ENCODE measurements at regions not wholly inside any gene's neighbourhood (a gene's known extent, or its start where the extent isn't known, plus 50 kb on each side); places are given as distances from the start of the nearest gene placed in this dataset.

DNA sequence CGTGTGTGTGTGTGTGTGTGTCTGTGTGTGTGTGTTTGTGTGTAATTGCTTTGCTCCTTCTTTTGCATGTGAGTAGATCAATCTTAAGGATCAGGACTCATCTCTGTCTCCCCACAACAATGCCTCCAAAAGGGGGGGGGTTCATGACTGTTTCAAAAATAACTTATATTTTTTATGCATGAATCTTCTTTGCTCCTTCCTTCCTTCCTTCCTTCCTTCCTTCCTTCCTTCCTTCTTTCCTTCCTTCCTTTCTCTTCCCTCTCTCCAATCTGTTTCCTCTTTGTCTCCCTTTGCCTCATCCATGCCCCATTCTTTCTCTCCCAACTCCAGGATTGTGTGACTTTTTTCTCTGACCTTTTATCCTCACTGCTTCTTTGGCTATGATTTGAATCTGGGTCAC is 126.4 kb upstream of the OSMR start:
- DNase-seq (ENCODE audit: low spot score), result no peak

DNA sequence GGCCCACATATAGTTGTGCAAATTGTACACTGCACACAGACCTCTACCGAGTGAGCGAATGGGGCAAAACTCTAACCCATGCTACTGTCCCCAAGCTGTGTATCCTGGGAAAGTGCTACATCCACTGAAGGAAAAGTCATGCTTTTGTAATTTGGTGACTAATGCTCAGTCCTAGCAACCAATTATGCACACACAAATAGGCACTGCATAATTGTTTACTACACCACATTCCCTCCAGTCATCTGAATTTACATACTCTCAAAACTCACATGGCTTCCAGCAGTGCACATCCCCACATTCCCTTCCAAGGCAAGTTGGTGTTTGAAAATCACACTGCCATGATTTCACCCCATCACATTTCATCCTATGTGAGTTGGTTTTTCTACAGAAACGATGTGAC is 125.9 kb upstream of the OSMR start:
- no peak for DNase-seq (ENCODE audit: low spot score)

DNA sequence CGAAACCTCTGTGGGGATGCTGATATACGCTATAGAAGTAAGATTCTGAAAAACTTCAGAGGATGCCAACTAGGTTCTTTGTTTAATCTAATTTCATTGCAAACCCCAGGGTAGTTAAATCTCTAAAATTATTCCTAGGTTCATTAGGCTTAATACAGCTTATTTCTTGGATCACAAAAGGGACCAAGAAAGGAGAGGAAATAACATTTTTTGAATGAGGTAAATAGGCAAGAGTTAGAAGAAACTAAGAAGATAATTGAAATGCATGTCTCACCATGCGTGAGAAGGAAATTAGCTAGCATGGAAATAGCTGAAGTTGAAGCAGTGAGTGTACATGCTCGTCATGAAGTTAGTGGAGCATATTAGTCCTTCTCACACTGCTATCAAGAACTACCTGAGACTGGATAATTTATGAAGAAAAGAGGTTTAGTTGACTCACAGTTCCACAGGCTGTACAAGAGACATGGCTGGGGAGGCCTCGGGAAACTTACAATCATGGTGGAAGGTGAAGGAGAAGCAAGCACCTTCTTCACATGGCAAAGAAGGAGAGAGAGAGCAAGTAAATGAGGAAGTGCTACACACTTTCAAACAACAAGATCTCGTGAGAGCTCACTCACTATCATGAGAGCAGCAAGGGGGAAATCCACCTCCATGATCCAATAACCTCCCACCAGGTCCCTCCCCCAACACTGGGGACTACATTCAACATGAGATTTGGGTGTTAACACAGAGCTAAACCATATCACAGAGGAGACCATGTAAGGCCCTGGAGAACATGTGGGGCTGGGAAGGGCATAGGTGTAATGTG is 125.1 kb upstream of the OSMR start:
- no peak for DNase-seq (ENCODE audit: low spot score)

DNA sequence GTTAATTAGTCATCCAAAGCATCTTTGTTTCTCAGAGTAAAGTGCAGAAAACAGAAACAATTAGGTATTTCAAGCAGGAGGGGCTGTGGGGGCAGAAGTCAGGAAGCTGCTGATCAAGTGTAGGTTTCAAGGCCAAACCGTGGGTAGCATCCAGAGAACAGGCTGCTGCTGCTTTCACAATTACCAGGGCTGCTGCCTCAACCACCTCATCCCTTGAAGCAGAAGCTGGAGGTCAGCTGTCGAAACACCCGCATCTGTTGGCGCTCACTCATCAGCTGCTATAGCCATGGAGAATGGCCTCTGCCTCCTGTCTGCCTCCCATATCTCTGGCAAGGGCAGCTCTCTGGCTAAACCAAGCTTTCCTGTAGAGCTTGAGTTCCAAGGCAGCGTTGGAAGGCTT is 122.9 kb upstream of the OSMR start:
- no peak for DNase-seq (ENCODE audit: low spot score)

DNA sequence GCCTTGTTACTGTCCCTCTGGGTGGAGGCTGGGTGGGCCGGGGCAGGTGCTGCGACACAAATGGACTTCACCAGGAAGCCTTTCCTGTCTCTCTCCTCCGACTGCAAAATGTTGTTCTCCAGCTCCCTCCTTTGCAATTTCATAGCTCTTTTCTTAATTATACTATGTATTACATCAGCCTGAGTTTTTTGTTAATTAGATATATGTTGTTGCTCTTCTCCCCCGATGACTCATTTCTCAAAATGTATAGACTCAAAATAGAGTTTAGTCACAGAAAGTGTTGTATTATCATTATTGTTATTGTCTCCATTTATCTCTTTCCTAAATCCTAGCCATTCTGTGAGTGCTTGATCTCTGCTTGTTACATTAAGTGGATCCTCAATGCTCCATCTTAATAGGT is 122.4 kb upstream of the OSMR start:
- DNase-seq (ENCODE audit: low spot score), result no peak

DNA sequence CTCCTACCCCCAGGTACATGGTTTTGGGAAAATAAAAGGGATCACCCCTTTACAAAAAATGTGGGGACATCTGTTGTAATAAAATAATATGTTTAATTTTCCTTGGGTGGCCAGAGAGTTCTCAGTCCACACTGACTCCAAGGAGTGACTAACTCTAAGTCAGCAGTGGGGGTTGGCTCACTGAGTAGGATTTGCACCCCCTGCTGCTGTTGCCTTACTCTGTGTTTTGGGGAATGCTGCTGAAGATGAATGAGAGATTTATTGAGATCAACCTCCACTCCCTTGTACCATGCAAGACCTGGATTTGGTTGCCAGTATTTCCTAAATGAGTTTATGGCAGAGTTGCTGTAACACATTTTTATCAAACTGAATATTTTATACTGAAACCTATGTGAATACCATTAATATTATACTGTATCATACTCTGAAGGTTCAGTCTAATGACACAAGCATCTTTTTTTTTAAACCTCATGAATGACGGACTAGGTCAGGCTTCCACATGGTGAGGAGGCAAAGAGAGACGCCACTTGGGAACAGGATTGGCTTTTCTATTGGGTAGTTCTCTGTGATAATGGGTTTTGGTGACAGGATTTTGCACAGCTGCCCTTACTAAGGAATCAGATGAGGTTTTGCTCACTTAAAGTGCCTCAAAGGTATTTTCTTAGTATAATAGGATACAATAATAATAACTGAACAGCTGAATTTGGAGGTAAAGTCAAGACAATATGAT is 121.3 kb upstream of the OSMR start:
- DNase-seq (ENCODE audit: low spot score), result no peak

DNA sequence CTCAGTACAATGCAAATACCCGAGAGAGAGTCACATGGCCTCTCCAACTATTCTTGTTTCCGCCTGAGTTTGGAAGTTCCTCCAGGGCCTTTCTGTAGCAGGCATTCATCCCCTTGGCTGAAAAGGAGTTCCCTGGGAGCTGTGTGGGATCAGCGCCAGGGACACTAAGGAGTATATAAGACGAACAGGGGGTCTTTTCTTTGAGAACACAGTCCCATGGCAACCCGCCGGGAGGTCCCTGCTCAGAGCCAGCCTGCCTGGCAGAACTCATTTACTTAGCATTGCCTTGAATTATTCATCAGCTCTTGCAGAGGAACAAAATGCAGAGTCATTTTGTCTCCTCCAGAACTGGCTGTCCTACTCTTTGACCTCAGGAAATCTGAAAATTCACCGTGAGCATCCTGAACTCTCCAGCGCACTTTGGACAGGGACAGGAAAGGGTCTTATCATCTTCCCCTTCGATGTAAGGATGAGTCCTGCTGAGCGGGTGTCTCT is 120.4 kb upstream of the OSMR start:
- DNase-seq (ENCODE audit: low spot score), result no peak

DNA sequence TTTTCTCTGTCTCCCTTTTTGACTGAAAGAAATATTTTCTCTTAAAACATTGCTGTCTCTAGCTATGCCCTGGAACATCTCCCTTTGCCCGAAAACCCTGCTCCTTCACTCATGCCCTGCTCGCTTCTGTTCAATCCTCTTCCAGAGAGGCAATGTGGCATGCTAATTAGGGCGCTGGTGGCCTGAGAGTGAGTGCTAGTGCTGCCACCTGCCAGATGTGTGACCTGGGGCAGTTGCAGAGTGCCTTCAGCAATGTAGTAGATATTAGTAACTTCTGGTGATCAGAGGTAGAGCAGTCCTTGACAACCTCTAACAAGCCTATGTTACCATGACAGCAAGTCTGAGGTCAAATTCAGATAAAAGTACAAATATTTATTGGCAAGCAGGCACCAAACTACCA is 119.5 kb upstream of the OSMR start:
- no peak for DNase-seq (ENCODE audit: low spot score)

DNA sequence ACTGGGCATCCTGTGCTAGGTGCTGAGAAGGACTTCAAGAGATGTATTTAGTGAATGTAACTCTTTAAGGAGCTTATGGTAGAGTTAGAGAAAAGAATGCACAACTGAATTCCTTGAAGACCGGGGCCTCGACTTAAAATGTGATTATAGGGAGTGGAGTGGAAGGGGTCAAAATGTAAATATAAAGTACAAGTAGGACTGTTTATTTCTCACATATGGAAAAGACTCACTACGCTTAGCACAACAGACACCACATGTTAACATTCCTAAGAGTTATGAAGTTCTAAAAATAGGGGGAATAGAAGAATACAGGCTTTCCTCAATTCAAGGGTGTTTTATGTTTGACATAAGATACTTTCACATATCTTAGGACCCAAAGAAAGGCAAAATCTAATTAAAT is 117.8 kb upstream of the OSMR start:
- no peak for DNase-seq (ENCODE audit: low spot score)

DNA sequence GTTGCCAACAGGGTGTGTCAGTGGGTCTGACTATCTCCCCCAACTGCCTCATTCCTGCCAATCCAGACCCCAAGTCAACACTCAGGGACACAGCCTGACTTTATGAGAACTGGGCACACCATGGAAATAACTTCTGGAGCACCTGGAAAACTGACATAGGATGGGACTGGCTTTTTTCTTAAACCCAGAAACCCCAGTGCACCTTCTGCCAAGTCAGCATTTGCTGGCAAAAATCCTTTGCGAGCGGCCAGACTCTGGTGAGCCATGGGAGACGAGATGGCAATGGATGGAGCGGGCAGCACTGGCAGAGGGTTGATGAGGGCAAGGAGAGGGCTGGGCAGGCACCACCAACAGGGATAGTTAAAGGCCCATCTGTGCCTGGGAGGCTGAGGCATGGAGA is 114.4 kb upstream of the OSMR start:
- DNase-seq (ENCODE audit: low spot score), result no peak

DNA sequence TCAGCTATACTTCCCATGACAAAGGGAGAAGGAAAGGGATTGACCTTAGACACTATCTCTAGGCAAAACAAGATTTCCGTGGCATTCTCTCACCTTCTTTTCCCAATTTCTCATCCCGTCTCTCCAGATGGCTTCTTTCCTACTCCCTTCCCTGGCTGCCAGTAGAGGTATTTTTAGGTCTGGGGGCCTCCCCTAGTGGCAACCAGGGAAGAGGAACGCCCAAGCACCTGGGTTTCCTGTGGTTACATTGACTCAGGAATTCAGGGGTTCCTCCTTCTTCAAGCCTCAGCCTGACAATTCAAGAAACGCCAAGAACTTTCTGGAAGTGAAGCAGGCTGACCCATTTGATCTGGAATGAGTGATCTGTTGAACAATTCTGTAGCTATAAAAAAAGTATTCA is 111.5 kb upstream of the OSMR start:
- DNase-seq (ENCODE audit: low spot score), result no peak

DNA sequence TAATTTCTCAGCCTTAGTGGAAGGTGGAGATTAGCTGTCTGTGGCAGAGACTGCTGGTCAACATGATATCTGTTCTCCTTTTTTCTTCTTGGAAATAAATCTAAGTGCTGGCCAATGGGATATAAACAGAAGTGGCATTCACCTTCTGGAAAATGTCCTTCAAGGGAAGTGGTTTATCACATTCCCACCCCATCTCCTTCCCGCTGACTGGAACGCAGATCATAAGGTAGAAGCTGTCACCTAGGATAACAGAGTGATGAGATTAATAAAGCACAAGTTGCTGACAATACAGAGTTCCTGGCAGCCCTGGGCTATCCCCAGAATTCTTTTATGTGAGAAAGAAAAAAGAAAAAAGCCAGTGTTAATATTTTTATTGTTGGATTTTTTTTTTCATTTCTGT is 109.7 kb upstream of the OSMR start:
- no peak for DNase-seq (ENCODE audit: low spot score)

DNA sequence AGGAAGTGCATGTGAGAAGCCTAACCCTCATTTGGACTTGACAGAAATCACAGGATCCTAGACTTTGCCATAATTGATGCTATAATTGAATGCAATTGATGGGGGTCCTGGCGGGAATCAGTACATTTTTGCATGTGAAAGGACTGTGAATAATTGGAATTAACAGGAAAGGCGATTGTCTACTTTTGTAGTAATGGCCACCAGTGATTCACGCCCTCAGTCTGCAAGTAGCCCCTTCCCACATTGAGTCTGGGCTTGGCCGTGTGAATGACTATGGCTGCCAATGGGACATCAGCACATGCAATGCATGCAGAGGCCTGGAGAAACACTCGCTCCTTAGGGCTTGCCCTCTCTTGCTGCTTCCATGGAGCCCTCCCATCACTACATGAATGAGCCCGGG is 107.8 kb upstream of the OSMR start:
- no peak for DNase-seq (ENCODE audit: low spot score)

DNA sequence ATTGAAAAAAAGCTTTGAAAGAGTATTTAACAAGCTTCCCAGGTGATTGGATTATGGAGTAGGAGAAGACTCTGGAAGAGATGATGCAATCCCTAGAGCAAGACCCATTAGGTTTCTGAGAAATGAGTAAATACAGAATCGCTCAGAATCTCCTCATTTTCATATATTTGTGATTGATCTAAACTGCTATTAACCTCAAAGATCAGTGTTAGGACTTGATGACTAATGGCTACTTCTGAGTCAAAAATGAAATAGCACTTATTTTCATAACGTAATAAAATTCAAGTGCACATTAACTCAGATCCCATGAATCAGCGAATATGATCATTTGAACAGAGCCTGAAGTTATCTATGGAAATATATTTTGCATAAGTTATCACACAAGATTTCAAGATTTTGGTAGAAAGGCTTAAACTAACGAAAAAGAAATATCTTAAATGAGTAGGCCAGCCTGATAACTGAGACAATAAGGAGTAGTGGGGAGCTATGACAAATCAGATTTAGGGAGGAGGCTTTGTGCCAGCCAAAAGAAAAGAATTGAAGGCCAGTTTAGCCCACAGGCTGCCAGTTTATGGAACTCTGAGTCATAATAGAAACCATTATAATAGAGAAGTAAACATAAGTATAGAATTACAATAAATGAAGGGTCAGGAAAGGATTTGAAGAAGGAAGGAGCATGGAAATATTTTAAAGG is 106.7 kb upstream of the OSMR start:
- DNase-seq (ENCODE audit: low spot score), result no peak

DNA sequence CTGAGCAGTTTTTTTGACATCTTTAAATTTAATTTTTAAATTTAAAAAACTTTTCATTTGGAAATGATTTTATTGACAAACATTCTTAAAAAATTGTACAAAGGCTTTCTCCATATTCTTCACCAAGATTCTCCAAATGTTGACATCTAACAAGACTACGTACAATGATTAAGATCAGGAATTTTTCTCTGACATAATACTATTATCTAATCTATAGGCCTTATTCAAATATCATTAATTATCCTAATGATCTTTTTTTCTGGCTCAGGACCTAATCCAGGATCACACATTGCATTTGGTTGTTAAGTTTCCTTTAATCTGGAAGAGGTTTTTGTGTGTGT is 106.1 kb upstream of the OSMR start:
- DNase-seq (ENCODE audit: low spot score), result no peak

DNA sequence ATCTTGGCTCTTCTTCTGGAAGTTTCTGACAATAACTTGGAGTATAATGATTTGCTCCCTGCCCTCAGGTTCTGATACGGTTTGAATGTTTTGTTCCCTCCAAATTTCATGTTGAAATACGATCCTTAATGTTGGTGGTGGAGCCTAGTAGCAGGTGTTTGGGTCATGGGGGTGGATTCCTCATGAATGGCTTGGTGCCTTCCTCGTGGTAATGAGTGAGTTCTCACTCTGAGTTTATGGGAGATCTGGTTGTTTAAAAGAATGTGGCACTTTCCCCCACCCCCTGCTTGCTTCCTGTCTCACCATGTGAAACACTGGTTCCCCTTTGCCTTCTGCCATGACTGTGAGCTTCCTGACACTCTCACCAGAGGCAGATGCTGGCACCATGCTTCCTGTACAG is 103.0 kb upstream of the OSMR start:
- DNase-seq (ENCODE audit: low spot score), result no peak

DNA sequence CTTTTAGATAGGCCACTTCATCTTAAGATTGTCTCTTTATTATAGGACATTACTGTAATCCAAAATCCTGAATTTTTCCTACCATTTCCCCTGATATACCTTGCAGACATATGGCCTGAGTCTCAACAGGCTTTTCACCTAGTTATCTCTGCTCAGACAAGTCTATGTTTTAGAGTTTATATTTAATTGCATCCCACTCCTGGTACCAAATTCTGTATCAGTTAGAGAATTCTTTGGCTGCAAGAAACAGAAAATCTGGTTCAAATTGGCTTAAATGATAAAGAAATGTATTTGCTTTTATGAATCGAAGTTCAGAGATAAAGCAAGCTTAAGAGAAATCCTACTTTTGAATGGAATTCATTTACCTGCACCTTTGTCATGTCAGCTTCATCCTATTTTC is 102.2 kb upstream of the OSMR start:
- DNase-seq (ENCODE audit: low spot score), result no peak

DNA sequence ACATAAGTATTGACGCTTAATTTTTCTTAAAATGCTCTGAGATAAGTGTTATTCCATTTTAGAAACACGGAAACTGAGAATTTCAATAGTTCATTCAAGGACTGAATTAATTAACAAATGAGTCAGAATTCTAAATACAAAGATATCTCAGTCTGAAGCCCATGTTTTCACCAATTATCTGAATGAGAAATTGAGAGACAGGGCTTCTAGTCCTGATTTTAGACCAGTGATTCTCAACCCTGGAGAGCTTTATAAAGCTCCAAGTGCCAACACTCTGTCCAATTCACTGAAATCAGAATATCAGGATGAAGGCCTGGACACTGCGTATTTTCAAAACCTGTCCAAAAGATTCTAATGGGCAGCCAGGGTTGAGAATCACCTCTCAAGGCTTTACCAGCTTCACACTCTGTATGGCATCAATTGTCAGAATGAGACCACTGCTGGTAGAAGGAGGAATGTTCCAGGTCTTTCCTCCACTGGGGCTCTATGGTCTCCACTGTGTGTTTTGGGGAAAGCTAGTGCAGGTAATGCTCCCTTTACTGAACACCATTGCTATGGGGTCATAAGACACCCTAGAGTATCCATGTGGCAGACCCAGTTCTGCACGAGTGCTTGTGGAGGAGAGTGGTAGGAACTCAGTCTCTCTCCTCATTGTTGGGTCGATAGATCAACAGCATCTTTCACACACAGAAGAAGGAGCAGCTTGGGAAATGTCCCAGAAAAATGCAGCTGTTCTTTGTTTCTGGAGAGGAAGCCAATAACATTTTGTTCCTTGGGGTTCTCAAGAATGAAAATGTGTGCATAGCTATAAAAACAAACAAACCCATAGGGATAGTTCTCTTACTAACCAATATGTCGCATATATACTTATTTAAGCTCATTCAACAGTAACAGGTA is 99.7 kb upstream of the OSMR start:
- no peak for DNase-seq (ENCODE audit: low spot score)

DNA sequence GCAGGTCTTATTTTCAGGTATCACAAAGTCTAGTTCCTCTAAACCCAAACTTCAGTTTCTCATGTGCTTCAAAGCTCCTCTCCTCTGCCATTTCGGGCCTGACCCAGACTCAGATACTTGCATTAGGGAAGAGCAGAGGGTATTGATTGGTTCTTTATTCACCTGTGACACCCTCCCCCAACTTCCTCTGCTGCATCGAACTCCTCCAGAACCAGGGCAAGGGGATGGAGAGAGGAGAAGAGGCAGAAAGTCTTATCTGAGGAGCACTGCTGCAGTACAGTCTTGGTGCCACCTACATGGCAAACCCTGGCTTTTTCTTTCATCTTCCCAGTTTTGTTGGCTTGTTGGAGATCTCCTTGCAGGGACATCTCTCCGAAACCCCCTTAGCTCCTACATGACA is 96.0 kb upstream of the OSMR start:
- DNase-seq (ENCODE audit: low spot score), result no peak

DNA sequence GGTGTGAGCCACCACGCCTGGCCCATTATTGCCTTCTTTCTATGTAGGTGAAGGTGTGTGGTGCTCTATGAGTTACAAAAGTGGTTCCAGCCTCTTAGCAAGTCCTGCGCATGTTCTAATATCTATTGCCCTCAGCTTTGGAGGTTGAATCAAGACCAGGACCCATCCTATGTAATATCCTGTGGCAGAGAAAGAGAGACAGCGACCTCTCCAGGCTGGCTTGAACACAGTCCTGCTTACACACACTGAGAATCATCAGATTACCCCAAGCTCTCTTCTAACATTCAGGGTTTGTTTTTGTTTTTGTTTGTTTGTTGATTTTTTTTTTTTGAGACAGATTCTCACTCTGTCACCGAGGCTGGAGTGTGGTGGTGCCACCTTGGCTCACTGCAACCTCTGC is 94.7 kb upstream of the OSMR start:
- peak; percentile 28 for DNase-seq (ENCODE audit: low spot score)

DNA sequence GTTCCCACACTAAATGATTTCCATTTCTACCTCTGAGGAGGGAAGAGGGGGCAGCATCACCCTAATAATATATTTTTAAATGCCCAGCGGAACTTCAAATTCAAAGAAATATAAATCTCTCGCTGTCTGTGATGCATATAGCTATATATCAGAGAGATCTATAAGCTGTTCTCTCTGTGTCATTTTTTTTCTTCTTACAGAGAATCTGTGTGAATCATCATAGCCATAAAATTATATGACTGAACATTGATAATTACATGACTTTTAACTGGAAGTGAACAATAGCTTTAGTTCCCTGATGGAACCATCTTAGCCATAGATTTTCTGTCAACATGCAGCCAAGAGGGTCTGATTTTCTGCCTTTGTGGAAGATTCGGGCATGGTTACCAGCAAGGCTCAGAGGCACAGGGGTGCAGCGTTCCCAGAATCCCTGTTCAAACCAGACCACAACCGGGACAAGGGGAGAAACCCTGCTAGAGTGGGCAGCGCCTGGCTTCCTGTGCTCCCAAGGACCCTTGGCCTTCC is 93.7 kb upstream of the OSMR start:
- DNase-seq (ENCODE audit: low spot score), result no peak

DNA sequence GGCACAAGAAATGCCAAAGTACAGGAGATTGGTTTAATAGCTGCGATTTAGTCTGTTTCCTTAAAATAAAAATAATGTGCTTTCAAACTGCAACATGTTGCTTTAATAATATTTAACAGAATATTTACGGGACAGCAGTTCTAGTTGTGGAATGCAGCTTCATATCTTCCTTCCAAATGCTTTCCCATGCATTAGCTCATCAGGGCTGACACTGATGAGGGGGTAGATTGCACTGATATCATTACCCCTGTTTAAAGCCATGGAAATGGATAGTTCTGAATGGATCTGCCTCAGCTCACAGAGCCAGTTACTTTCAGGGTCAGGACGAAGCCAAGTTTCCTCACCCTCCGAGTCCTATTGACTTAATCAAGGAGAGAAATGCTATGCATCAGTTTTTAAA is 93.2 kb upstream of the OSMR start:
- DNase-seq (ENCODE audit: low spot score), result no peak
